Activated CD4-positive, alpha-beta T cell treated with anti-CD3 and anti-CD28 coated beads for 36 hours (primary cell): ENCODE measurements at regions not wholly inside any gene's neighbourhood (a gene's known extent, or its start where the extent isn't known, plus 50 kb on each side); places are given as distances from the start of the nearest gene placed in this dataset.

ENCODE experiments used
- ATAC-seq: fragments of 200-7000 bp; cut with Tn5 transposase; one replicate; pipeline ENCODE4 v1.10.0; 2021; ENCODE audit warnings: mild to moderate bottlenecking, moderate library complexity
- CTCF ChIA-PET: fragments of 350-600 bp; sonication (Branson Sonifier 250); formaldehyde crosslinking; loops from one replicate; lab custom pipeline; 2021; ENCODE audit warnings: antibody characterized with exemption; lab: Charles Lee
- POLR2A ChIA-PET: fragments of 350-600 bp; sonication (Branson Sonifier 250); formaldehyde crosslinking; loops from one replicate; lab custom pipeline; 2021; ENCODE audit warnings: antibody characterized with exemption, inconsistent platforms; lab: Charles Lee
- DNase-seq: peaks from one replicate; pipeline ENCODE4 v3.0.0-alpha.2; 2020
- H3K27ac Mint-ChIP-seq: one replicate; pipeline ENCODE4 v1.8.0; 2021; ENCODE audit warnings: mixed read lengths
- H3K27me3 Mint-ChIP-seq: one replicate; pipeline ENCODE4 v1.8.0; 2021; ENCODE audit warnings: mixed read lengths
- H3K36me3 Mint-ChIP-seq: one replicate; pipeline ENCODE4 v1.8.0; 2021; ENCODE audit warnings: low read depth, mixed read lengths
- H3K4me1 Mint-ChIP-seq: one replicate; pipeline ENCODE4 v1.8.0; 2021; ENCODE audit warnings: mixed read lengths
- H3K4me3 Mint-ChIP-seq: one replicate; pipeline ENCODE4 v1.8.0; 2021; ENCODE audit warnings: mild to moderate bottlenecking, moderate library complexity, mixed read lengths
- H3K9me3 Mint-ChIP-seq: one replicate; pipeline ENCODE4 v1.8.0; 2021; ENCODE audit warnings: low read depth, mixed read lengths
- intact Hi-C, 2 experiments: fragments of 100-400 bp; cut with DNase I in 1 of 2; cut with micrococcal nuclease in 1 of 2; formaldehyde crosslinking; loops; one replicate each; pipeline versions ENCODE4 v1.14.2 to v1.15.1; 2022 to 2024; cut with DNase I, micrococcal nuclease

DNA sequence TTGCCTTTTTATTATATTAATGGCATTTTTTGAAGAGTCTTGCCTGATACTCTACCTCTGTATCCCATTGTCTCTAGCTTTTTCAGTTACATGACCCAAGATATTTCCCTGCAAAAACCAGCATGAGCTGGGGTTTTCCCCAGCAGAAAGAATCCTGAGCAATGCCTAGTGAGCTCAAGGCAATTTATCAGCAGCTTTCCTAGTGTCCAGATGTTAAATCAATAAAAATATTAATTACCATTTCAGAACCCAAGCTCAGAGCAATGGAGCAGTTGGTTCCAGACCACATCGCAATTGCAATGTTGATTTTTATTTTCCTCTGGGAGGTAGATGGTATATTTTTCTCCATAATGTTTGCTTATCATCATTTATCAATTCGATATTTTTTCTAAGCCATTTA lies 137.2 kb downstream of the RAB38 start:
- Mint-ChIP-seq H3K27ac (no peak overlapping the region), H3K4me1 (no peaks in the 10 kb centered on the region), H3K36me3 (no peaks in the 10 kb centered on the region), H3K27me3 (peaks cover 11% of the 10 kb centered on the region), H3K9me3 (no peaks in the 10 kb centered on the region), H3K4me3 (no peak overlapping the region)
- ChIA-PET POLR2A (no interaction called here), CTCF (no interaction called here)
- DNase-seq = no peak
- no peak for ATAC-seq
- intact Hi-C loops = no loop called here

DNA sequence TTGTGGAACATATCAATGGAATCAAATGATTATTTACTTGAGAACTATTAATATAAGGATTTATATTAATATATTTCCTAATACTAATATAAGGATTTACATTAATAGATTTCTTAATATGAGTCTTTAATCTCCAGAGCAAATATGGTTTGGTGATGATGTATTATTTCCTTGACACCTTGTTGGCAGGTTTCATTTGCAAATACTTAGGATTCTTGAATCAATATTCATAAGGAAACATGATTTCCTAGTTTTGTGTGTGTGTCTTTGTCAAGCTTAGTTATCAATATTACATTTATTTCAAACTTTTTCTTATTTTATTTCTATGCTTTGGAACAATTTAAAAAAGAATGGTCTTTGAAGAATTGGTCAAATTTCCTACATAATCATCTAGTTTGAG lies 138.5 kb downstream of the RAB38 start:
- Mint-ChIP-seq H3K4me1 (no peaks in the 10 kb centered on the region), H3K36me3 (no peaks in the 10 kb centered on the region), H3K4me3 (no peak overlapping the region), H3K9me3 (no peaks in the 10 kb centered on the region), H3K27ac (no peak overlapping the region), H3K27me3 (peaks cover 9% of the 10 kb centered on the region)
- ChIA-PET CTCF (no interaction called here), POLR2A (no interaction called here)
- intact Hi-C loops = no loop called here
- DNase-seq (no peak), ATAC-seq (no peak)

DNA sequence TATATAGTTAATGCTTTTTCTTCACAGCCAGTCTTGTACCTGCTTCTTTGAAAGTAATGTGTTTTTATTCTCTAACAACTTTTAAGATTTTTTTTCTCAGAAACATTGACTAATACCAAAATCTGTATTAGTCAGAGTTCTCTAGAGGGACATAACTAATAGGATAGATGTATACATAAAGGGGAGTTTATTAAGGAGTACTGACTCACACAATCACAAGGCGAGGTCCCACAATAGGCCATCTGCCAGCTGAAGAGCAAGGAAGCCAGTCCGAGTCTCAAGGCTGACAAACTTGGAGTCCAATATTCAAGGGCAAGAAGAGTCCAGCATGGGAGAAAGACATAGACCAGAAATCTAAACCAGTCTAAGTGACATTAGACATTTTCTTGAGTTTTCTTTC lies 140.0 kb downstream of the RAB38 start:
- POLR2A ChIA-PET = no interaction called here
- Mint-ChIP-seq H3K27ac (no peak overlapping the region), H3K27me3 (peaks cover 2% of the 10 kb centered on the region), H3K4me3 (no peak overlapping the region), H3K36me3 (no peaks in the 10 kb centered on the region), H3K4me1 (no peaks in the 10 kb centered on the region), H3K9me3 (no peaks in the 10 kb centered on the region)
- intact Hi-C loops = no loop called here
- DNase-seq = no peak
- CTCF ChIA-PET = no interaction called here
- ATAC-seq = no peak

DNA sequence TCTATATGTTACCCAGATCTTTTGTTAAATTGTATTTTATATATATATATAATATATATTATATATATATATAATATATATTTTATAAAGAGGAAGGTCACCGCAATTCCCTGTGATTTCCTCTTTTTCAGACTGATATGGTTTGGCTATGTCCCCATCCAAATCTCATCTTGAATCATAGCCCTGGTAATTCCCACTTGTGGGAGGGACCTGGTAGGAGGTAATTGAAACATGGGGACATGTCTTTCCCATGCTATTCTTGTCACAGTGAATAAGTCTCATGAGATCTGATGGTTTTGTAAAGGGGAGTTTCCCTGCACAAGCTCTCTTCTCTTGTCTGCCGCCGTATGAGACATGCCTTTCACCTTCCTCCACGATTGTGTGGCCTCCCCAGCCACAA lies 157.6 kb downstream of the RAB38 start:
- CTCF ChIA-PET = interaction anchor here (0.6 to 4.5 kb wide), 7 partner anchors 26 to 533 kb away, joined by 3 to 57 read pairs (median 6); no protein-coding TSS in a partner anchor
- no peaks in the 10 kb centered on the region for H3K36me3 Mint-ChIP-seq
- POLR2A ChIA-PET = no interaction called here
- H3K27me3 Mint-ChIP-seq = peaks cover 3% of the 10 kb centered on the region
- no peaks in the 10 kb centered on the region for H3K4me1 Mint-ChIP-seq
- no peak overlapping the region for H3K27ac Mint-ChIP-seq
- no peak for ATAC-seq
- DNase-seq = no peak
- no peak overlapping the region for H3K4me3 Mint-ChIP-seq
- H3K9me3 Mint-ChIP-seq = no peaks in the 10 kb centered on the region
- intact Hi-C loops = no loop called here

DNA sequence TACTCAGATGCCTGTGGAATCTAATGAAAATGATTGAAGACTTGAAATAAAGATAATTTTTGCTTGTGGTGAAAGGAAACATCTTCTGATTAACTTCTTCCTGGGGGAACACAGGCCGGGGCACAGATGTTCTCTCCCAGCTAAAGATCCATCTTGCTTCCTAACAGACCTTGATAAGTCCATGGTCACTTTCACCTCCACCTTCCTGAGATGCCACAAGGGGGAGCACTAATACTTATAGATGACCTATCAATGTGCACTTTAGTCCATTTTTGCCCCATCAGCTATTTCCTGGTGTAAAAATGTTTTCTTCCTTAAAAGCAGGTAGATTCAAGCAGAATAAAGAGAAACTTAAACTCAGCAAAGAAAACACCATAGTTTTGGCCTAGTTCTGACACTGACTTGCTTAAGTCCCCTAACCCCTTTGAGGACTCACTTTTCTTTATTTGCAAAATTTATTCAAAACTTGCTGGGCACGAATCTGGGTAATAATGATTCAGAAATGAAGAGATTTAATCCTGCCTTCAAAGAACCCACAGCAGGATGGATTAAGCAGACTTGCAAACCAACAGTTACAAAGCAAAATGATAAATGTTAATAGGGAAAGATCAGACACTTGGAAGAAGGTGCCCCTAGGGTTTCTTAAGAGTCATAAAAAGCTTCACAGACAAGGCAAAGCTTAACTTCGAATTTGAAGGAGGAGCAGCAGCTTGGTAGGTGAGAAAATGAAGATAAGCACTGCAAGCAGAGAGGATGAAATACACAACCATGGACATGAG lies 158.7 kb downstream of the RAB38 start:
- DNase-seq (peak; percentile 72), ATAC-seq (peak; percentile 69)
- no peaks in the 10 kb centered on the region for H3K27me3 Mint-ChIP-seq
- intact Hi-C loops = loop anchor here (1.0 kb wide), 2 partner anchors 528 to 536 kb away; no protein-coding TSS in a partner anchor
- no peaks in the 10 kb centered on the region for H3K9me3 Mint-ChIP-seq
- H3K36me3 Mint-ChIP-seq = no peaks in the 10 kb centered on the region
- POLR2A ChIA-PET = no interaction called here
- H3K27ac Mint-ChIP-seq = no peak overlapping the region
- CTCF ChIA-PET = interaction anchor here (0.6 to 4.5 kb wide), 19 partner anchors 10 to 769 kb away, joined by 3 to 57 read pairs (median 4); no protein-coding TSS in a partner anchor
- no peaks in the 10 kb centered on the region for H3K4me1 Mint-ChIP-seq
- no peak overlapping the region for H3K4me3 Mint-ChIP-seq

DNA sequence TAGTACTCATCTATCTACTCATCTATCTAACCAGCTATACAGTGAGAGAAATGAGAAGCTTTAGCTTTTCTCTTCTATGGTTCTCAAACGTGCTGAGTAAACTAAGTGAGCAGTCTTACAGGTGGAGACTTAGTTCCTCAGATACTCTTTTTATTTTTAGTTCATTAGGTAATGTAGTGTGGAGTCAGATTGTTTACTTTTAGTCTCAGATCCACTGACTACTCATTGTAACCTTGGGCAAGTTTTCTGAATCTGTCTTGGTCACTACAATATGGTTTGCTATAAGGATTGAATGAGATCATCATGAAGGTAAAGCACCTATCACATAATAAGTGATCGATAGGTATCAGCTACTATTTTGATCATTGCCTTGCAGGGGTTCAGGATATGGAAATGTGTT lies 160.1 kb downstream of the RAB38 start:
- Mint-ChIP-seq H3K27ac (no peak overlapping the region), H3K27me3 (no peaks in the 10 kb centered on the region), H3K36me3 (no peaks in the 10 kb centered on the region), H3K4me3 (no peak overlapping the region), H3K4me1 (no peaks in the 10 kb centered on the region), H3K9me3 (no peaks in the 10 kb centered on the region)
- no peak for ATAC-seq
- CTCF ChIA-PET = interaction anchor here (0.6 to 4.5 kb wide), 6 partner anchors 54 to 539 kb away, joined by 3 to 57 read pairs (median 15); no protein-coding TSS in a partner anchor
- POLR2A ChIA-PET = no interaction called here
- DNase-seq = no peak
- intact Hi-C loops = no loop called here

DNA sequence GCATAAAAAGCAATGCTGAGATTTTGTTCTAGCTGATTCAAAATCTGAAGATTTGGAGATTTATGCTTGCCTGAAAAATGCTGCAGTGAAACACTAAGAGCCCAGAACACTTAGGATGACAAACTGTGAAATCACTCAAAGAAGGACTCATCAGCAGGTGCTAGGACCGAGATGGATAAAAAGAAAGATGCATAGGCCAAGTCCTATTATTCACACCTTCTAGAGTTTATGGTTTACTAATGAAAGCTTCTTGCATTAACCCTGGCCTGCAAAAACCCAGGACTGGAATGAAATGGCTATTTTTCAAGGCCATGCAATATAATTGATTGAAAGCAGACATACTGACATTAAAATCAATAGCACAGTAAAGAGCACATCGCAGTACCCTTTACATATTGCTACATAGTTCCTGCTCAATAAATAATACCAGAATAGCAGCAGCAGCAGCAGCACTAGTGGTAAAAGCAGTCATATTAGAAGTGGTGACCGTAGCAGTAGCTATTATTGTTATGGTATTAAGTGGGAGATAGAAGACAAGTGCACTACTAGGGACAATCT lies 161.7 kb downstream of the RAB38 start:
- POLR2A ChIA-PET = no interaction called here
- Mint-ChIP-seq H3K27ac (no peak overlapping the region), H3K4me1 (no peaks in the 10 kb centered on the region), H3K4me3 (no peak overlapping the region), H3K36me3 (no peaks in the 10 kb centered on the region), H3K9me3 (no peaks in the 10 kb centered on the region), H3K27me3 (no peaks in the 10 kb centered on the region)
- DNase-seq = no peak
- intact Hi-C loops = no loop called here
- CTCF ChIA-PET = interaction anchor here (2.1 kb wide), 1 partner anchor 539 kb away, joined by 8 read pairs; no protein-coding TSS in a partner anchor
- no peak for ATAC-seq

DNA sequence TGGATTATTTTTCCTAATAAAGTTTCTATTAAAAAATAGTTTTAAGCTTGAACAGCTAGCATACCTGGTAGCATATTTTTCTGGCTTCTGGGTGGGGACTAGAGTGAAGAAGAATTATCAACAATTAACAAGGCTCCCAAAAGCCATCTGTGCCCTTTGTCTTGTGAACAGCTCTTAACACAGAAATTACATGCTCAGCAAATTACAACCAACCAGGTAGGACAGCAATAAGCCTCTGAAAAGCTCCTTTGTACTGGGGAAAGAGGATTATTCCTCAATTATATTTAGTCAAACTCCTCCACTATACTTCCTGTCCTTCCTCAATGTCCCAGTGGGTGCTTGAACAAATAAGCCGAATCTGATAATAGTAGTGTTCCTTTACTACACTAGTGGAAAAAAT lies 162.8 kb downstream of the RAB38 start:
- ATAC-seq (no peak), DNase-seq (no peak)
- Mint-ChIP-seq H3K9me3 (no peaks in the 10 kb centered on the region), H3K4me3 (no peak overlapping the region), H3K4me1 (no peaks in the 10 kb centered on the region), H3K27ac (no peak overlapping the region), H3K27me3 (no peaks in the 10 kb centered on the region), H3K36me3 (no peaks in the 10 kb centered on the region)
- ChIA-PET CTCF (interaction anchor here (0.6 to 2.1 kb wide), 3 partner anchors 538 to 571 kb away, joined by 3 to 8 read pairs (median 3); no protein-coding TSS in a partner anchor), POLR2A (no interaction called here)
- intact Hi-C loops = no loop called here

DNA sequence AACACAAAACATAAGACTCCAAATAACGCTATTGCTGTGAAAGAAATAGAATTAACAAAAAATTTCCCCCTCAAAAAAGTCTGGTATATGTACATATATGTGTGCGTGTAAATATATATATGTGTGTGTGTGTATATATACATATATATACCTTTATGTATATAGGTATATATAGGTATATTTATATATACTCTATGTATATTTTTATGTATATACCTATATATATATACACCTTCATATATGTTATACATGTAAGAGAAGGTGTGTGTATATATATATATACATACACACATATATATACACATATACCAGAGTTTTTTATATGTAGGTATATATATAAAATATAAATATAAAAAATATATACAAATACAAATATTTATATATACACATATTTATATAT lies 199.2 kb downstream of the RAB38 start:
- Mint-ChIP-seq H3K9me3 (no peaks in the 10 kb centered on the region), H3K27ac (no peak overlapping the region), H3K4me3 (no peak overlapping the region), H3K27me3 (peaks cover 3% of the 10 kb centered on the region), H3K4me1 (no peaks in the 10 kb centered on the region), H3K36me3 (no peaks in the 10 kb centered on the region)
- ChIA-PET CTCF (no interaction called here), POLR2A (no interaction called here)
- DNase-seq (no peak), ATAC-seq (no peak)
- intact Hi-C loops = no loop called here

DNA sequence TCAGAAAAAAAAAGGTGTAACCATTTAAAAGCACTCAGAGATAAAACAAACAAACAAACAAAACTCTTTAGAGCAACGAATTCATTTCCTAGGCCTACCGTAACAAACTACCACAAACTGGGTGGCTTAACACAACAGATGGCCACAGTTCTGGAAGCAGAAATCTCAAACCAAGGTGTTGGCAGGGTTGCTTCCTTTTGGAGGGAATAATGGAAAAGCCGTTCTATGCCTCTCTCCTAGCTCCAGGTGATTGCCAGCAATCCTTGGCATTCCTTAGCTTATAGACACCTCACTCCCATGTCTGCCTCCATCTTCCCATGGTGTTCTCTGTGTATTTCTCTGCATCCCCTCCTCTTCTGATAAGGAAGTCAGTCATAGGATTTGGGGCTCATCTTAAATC lies 200.4 kb downstream of the RAB38 start:
- DNase-seq (no peak), ATAC-seq (no peak)
- Mint-ChIP-seq H3K4me1 (no peaks in the 10 kb centered on the region), H3K9me3 (no peaks in the 10 kb centered on the region), H3K36me3 (no peaks in the 10 kb centered on the region), H3K27ac (no peak overlapping the region), H3K27me3 (peaks cover 7% of the 10 kb centered on the region), H3K4me3 (no peak overlapping the region)
- intact Hi-C loops = no loop called here
- ChIA-PET CTCF (no interaction called here), POLR2A (no interaction called here)

DNA sequence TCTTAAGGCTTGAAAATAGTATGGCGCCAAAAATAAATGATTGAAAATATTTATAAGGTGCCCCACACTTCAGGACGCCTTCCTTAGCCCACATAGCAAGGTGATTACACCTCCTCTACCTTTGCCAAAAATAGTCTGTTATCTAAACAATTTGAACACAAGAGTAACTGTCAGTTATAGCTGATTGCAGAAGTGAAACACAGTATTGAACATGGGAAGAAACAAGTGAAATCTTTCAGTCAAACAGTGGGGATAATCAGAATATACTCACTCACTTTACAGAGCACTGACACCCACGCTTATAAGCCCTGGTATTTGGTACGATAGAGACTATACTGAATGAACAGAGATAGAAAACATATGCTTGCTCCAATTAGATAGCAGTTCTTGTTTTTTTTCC lies 203.1 kb downstream of the RAB38 start:
- Mint-ChIP-seq H3K9me3 (no peaks in the 10 kb centered on the region), H3K4me3 (no peak overlapping the region), H3K27ac (no peak overlapping the region), H3K4me1 (no peaks in the 10 kb centered on the region), H3K36me3 (no peaks in the 10 kb centered on the region), H3K27me3 (peaks cover 10% of the 10 kb centered on the region)
- ATAC-seq (no peak), DNase-seq (no peak)
- ChIA-PET CTCF (interaction anchor here (0.9 to 1.5 kb wide), 3 partner anchors 33 to 44 kb away, joined by 3 to 4 read pairs (median 3); no protein-coding TSS in a partner anchor), POLR2A (no interaction called here)
- intact Hi-C loops = no loop called here

DNA sequence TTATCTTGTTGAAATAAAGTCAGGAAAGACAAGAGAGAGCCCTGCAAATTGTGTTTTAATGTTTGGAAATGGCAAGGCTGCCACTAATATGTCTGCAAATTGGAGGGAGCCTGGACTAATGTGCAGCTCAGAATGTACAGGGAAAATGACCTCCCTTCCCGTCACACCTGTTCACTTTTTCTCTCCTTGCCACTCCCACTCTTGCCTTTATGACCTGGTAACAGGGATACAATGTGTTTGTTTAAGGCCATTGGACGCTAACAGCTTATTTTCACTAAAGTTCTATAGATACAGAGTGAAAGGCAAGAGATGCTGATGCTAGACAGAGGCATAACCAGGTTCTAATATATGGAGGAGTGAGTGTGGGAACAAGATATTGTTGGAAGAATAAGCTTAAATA lies 203.9 kb downstream of the RAB38 start:
- H3K4me1 Mint-ChIP-seq = no peaks in the 10 kb centered on the region
- no peak for ATAC-seq
- ChIA-PET CTCF (interaction anchor here (1.0 to 1.5 kb wide), 2 partner anchors 33 to 45 kb away, joined by 3 to 4 read pairs; no protein-coding TSS in a partner anchor), POLR2A (no interaction called here)
- H3K27me3 Mint-ChIP-seq = peaks cover 12% of the 10 kb centered on the region
- no peaks in the 10 kb centered on the region for H3K36me3 Mint-ChIP-seq
- no peak overlapping the region for H3K27ac Mint-ChIP-seq
- H3K4me3 Mint-ChIP-seq = no peak overlapping the region
- intact Hi-C loops = no loop called here
- no peak for DNase-seq
- H3K9me3 Mint-ChIP-seq = no peaks in the 10 kb centered on the region
